Adrenal gland (tissue), 9 donors: ENCODE measurements at regions not wholly inside any gene's neighbourhood (a gene's known extent, or its start where the extent isn't known, plus 50 kb on each side); places are given as distances from the start of the nearest gene placed in this dataset.
"Not testable (repeated sequence)": the region's sequence is repeated elsewhere in the genome, so short reads cannot be mapped to it uniquely, and the experiment has no call there.

ENCODE experiments used
- DNase-seq, 7 donors: peaks; one replicate each; pipeline ENCODE4 v3.0.0-alpha.2; 2019 to 2020
- H3K27ac ChIP-seq, 5 donors: fragments of 200-600 bp; sonication (generic) in 4 of 5; 1 replicate in 3 of 5; 2 replicates in 2 of 5; pipeline versions ENCODE4 v1.5.1 to v1.8.0; 2016 to 2020; ENCODE audit warnings: mild to moderate bottlenecking in 1 of 5
- H3K27me3 ChIP-seq: fragments of 200-600 bp; 2 replicates; pipeline ENCODE4 v1.8.0; 2021
- H3K36me3 ChIP-seq, 2 donors: fragments of 200-600 bp; replicated peaks in 1 of 2; 1 replicate in 1 of 2; 2 replicates in 1 of 2; pipeline versions ENCODE4 v1.5.1 to v1.8.0; 2018 to 2022
- H3K4me1 ChIP-seq, 2 donors: fragments of 200-600 bp; replicated peaks in 1 of 2; 1 replicate in 1 of 2; 2 replicates in 1 of 2; pipeline versions ENCODE4 v1.5.1 to v1.8.0; 2018 to 2021
- H3K4me3 ChIP-seq, 4 donors: fragments of 200-600 bp; sonication (generic) in 3 of 4; one replicate each; pipeline ENCODE4 v1.5.1; 2016 to 2018
- H3K9me3 ChIP-seq, 3 donors: fragments of 200-600 bp; sonication (generic) in 1 of 3; replicated peaks in 1 of 3; 1 replicate in 2 of 3; 2 replicates in 1 of 3; pipeline versions ENCODE4 v1.5.1 to v1.8.0; 2016 to 2021
- POLR2A ChIP-seq, 2 donors: fragments of 450-650 bp; IDR thresholded peaks; one replicate each; pipeline ENCODE4 v1.6.1; 2017; ENCODE audit warnings: antibody characterized with exemption in 2 of 2, mild to moderate bottlenecking in 2 of 2, moderate library complexity in 1 of 2
- whole genome bisulfite sequencing, 4 donors: extraction: QIAGEN DNeasy Blood & Tissue Kit in 2 of 4; methylation state at CpG; one replicate each; pipeline versions ENCODE4 v1.1.5 to v1.1.7; 2013 to 2017; 5-methylcytosine and 5-hydroxymethylcytosine counted together
- intact Hi-C, 2 donors: fragments of 100-400 bp; cut with DNase I; formaldehyde crosslinking; loops; one replicate each; pipeline versions ENCODE4 v1.14.1 to v1.15.0; 2022 to 2023
- TF ChIP-seq, protein P1 (sequence below), 6 experiments: fragments of 450-650 bp in 4 of 6; fragments of 200-600 bp in 2 of 6; sonication (generic) in 1 of 6; IDR thresholded peaks; 1 replicate in 5 of 6; 2 replicates in 1 of 6; pipeline versions ENCODE4 v1.5.1 to v1.8.0; 2016 to 2021; ENCODE audit warnings: antibody characterized with exemption in 6 of 6, mild to moderate bottlenecking in 2 of 6, moderate library complexity in 1 of 6
- donor health status: healthy with polysubstance abuse.
- donor health status: Bipolar disorder and iron deficiency.
- donor health status: DM: yes; HTN: yes; CAD: no.
- donor health status: DM: no; HTN: no; CAD: no.
- donor health status: DM: no; HTN: no; CAD: no.

GRCh38 chr11:69205743-69206612 is 50.2 kb downstream of the SMIM38 start:
- no peak for DNase-seq
- Histone ChIP-seq H3K27me3 (no peaks in the 10 kb centered on the region), H3K27ac (no peak overlapping the region), H3K4me3 (no peak overlapping the region), H3K4me1 (peaks cover 0 to 5% of the 10 kb centered on the region in 2 donors), H3K9me3 (no peaks in the 10 kb centered on the region), H3K36me3 (no peaks in the 10 kb centered on the region)
- TF ChIP-seq, protein P1, sequence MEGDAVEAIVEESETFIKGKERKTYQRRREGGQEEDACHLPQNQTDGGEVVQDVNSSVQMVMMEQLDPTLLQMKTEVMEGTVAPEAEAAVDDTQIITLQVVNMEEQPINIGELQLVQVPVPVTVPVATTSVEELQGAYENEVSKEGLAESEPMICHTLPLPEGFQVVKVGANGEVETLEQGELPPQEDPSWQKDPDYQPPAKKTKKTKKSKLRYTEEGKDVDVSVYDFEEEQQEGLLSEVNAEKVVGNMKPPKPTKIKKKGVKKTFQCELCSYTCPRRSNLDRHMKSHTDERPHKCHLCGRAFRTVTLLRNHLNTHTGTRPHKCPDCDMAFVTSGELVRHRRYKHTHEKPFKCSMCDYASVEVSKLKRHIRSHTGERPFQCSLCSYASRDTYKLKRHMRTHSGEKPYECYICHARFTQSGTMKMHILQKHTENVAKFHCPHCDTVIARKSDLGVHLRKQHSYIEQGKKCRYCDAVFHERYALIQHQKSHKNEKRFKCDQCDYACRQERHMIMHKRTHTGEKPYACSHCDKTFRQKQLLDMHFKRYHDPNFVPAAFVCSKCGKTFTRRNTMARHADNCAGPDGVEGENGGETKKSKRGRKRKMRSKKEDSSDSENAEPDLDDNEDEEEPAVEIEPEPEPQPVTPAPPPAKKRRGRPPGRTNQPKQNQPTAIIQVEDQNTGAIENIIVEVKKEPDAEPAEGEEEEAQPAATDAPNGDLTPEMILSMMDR (IDR thresholded peaks at IDR 0.05): no peak
- TF ChIP-seq POLR2A (IDR thresholded peaks at IDR 0.05): no peak
- 83 to 89% (median 85%) methylated on average over 27 to 28 of the region's 28 CpGs for WGBS, 4 donors
- intact Hi-C loops: no loop called here

DNA sequence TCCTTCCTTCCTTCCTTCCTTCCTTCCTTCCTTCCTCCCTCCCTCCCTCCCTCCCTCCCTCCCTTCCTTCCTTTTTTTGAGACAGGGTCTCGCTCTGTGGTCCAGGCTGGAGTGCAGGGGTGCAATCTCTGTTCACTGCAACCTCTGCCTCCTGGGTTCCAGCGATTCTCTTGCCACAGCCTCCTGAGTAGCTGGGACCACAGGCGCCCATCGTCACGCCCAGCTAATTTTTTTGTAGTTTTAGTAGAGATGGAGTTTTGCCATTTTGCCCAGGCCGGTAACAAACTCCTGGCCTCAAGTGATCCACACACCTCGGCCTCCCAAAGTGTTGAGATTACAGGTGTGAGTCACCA is 50.9 kb downstream of the SMIM38 start:
- H3K4me3 ChIP-seq, H3K27me3 ChIP-seq, intact Hi-C loops, H3K9me3 ChIP-seq, DNase-seq, H3K36me3 ChIP-seq, H3K27ac ChIP-seq, H3K4me1 ChIP-seq: not testable (repeated sequence)
- 85 to 92% (median 87%) methylated on average over 6 to 7 of the region's 7 CpGs for WGBS, 4 donors

- peaks cover 0 to 5% of the 10 kb centered on the region in 2 donors for H3K4me1 ChIP-seq
- no peaks in the 10 kb centered on the region for H3K36me3 ChIP-seq
- 91 to 96% (median 92%) methylated on average over 8 to 14 of the region's 14 CpGs for WGBS, 4 donors
- DNase-seq: no peak
- H3K9me3 ChIP-seq: no peaks in the 10 kb centered on the region
- TF ChIP-seq, protein P1 (IDR thresholded peaks at IDR 0.05): no peak
- TF ChIP-seq POLR2A (IDR thresholded peaks at IDR 0.05): no peak
- intact Hi-C loops: no loop called here
- H3K27ac ChIP-seq: no peak overlapping the region
- H3K4me3 ChIP-seq: no peak overlapping the region
- H3K27me3 ChIP-seq: no peaks in the 10 kb centered on the region
Observed at GRCh38 chr11:69207165-69207889, 51.6 kb downstream of the SMIM38 start.

DNA sequence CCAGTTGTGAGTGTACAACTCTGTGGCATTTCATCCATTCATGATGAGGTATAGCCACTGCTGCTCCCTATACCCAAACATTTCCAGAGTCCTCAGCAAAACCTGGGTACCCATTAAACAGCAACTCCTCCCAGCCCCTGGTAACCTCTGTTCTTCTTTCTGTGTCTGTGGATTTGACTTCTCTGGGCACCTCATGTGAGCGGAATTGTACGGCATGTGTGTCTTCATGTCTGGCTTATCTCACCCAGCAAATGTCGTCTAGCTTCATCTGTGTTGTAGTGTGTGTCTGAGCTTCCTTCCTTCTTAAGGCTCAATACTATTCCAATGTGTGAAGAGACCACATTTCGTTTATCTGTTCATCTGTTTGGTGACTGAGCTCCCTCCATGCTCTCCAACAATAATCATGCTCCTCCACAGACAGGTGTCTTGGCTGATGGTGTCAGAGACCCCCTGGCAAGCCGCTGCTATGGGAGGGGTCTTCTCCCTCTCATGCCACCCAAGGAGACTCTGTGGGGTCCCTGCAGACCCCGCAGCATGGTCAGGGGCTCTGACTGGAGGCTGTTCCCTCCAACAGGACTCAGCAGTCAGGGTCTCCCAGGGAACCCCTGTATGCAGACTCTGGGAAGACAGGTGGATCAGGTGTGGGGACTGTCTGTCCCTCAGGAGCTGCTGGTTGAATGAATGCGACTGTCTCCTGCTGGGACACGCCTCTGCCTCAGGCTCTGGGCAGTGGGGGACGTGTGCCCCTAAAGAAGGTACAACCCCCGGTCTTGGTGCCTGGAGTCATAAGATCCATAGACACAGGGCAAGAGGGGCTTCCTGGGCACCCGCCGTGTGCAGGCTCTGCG is 52.7 kb downstream of the SMIM38 start:
- no peak for DNase-seq
- no peaks in the 10 kb centered on the region for H3K9me3 ChIP-seq
- intact Hi-C loops: no loop called here
- H3K27me3 ChIP-seq: no peaks in the 10 kb centered on the region
- H3K27ac ChIP-seq: no peak overlapping the region
- WGBS, 4 donors: 92 to 93% (median 92%) methylated on average over 10 to 13 of the region's 13 CpGs
- peaks cover 0 to 5% of the 10 kb centered on the region in 2 donors for H3K4me1 ChIP-seq
- TF ChIP-seq POLR2A (IDR thresholded peaks at IDR 0.05): no peak
- TF ChIP-seq, protein P1 (IDR thresholded peaks at IDR 0.05): no peak
- H3K36me3 ChIP-seq: no peaks in the 10 kb centered on the region
- no peak overlapping the region for H3K4me3 ChIP-seq
